IMR-90 (cell line): ENCODE measurements at regions not wholly inside any gene's neighbourhood (a gene's known extent, or its start where the extent isn't known, plus 50 kb on each side); places are given as distances from the start of the nearest gene placed in this dataset.

Source experiments
- ATAC-seq: fragments of 200-7000 bp; cut with Tn5 transposase; 2 replicates; pipeline ENCODE4 v1.9.1; 2020; ENCODE audit warnings: low read depth, mild to moderate bottlenecking, moderate library complexity
- BruUV-seq: library from RNA; stranded (reverse); fragments of 400-500 nt; replicated peaks from 2 replicates; lab custom pipeline; 2021; lab: Mats Ljungman, UMichigan
- CTCF ChIA-PET: fragments of 300-600 bp; formaldehyde crosslinking; extraction: SDS; loops from one replicate; lab custom pipeline; 2021; ENCODE audit warnings: antibody characterized with exemption; lab: Yijun Ruan, JAX
- POLR2A ChIA-PET: fragments of 300-600 bp; sonication (Branson Sonifier 250); formaldehyde crosslinking; loops from one replicate; lab custom pipeline; 2022; ENCODE audit warnings: antibody characterized with exemption; ENCODE audit not compliant: unreplicated experiment; lab: Charles Lee
- DNase-seq: peaks from one replicate; pipeline ENCODE4 v3.0.0; 2013
- H2AFZ ChIP-seq: replicated peaks from 2 replicates; pipeline ENCODE3; 2013; ENCODE audit warnings: low read length, mild to moderate bottlenecking; ENCODE audit not compliant: poor library complexity
- H2AK5ac ChIP-seq: 2 replicates; pipeline ENCODE4 v1.6.1; 2013; ENCODE audit warnings: low read depth, low read length, inconsistent platforms
- H2AK9ac ChIP-seq: replicated peaks from 2 replicates; pipeline ENCODE3; 2013; ENCODE audit warnings: mild to moderate bottlenecking, low read depth, low read length, moderate library complexity; ENCODE audit not compliant: poor library complexity
- H2BK120ac ChIP-seq: 2 replicates; pipeline ENCODE4 v1.6.1; 2013; ENCODE audit warnings: low read depth, low read length, inconsistent platforms
- H2BK15ac ChIP-seq: 3 replicates; pipeline ENCODE4 v1.6.1; 2013; ENCODE audit warnings: low read depth, low read length, inconsistent platforms
- H2BK20ac ChIP-seq: 2 replicates; pipeline ENCODE4 v1.6.1; 2013; ENCODE audit warnings: low read depth, mild to moderate bottlenecking, inconsistent platforms, low read length, moderate library complexity
- H2BK5ac ChIP-seq: 2 replicates; pipeline ENCODE4 v1.6.1; 2013; ENCODE audit warnings: mild to moderate bottlenecking, low read depth, low read length, inconsistent platforms; ENCODE audit not compliant: poor library complexity, severe bottlenecking
- H3K14ac ChIP-seq: replicated peaks from 2 replicates; pipeline ENCODE4 v1.6.1; 2013; ENCODE audit warnings: low read depth, low read length, inconsistent platforms
- H3K18ac ChIP-seq: 2 replicates; pipeline ENCODE4 v1.6.1; 2013; ENCODE audit warnings: low read depth, low read length, control low read depth
- H3K23ac ChIP-seq: 2 replicates; pipeline ENCODE4 v1.6.1; 2013; ENCODE audit warnings: low read depth, low read length, inconsistent platforms
- H3K27ac ChIP-seq: 2 replicates; pipeline ENCODE4 v1.5.1; 2013; ENCODE audit warnings: mild to moderate bottlenecking, control low read depth, low read length; ENCODE audit not compliant: insufficient read depth
- H3K27me3 ChIP-seq: 2 replicates; pipeline ENCODE4 v1.6.1; 2013; ENCODE audit warnings: low read length; ENCODE audit not compliant: control insufficient read depth, insufficient read depth
- H3K36me3 ChIP-seq: 2 replicates; pipeline ENCODE4 v1.6.1; 2013; ENCODE audit warnings: low read length, mixed read lengths; ENCODE audit not compliant: control insufficient read depth, insufficient read depth
- H3K4ac ChIP-seq: 2 replicates; pipeline ENCODE4 v1.6.1; 2013; ENCODE audit warnings: low read depth, low read length, inconsistent platforms
- H3K4me1 ChIP-seq: 2 replicates; pipeline ENCODE4 v1.6.1; 2013; ENCODE audit warnings: low read length, mixed read lengths; ENCODE audit not compliant: control insufficient read depth, insufficient read depth
- H3K4me2 ChIP-seq: 2 replicates; pipeline ENCODE4 v1.6.1; 2013; ENCODE audit warnings: low read depth, mild to moderate bottlenecking, control low read depth, low read length, moderate library complexity
- H3K4me3 ChIP-seq: 2 replicates; pipeline ENCODE4 v1.5.1; 2013; ENCODE audit warnings: low read depth, mild to moderate bottlenecking, control low read depth, low read length, moderate library complexity; ENCODE audit not compliant: insufficient read depth
- H3K56ac ChIP-seq: 2 replicates; pipeline ENCODE4 v1.6.1; 2013; ENCODE audit warnings: low read length, inconsistent platforms; ENCODE audit not compliant: insufficient read depth; ENCODE audit errors: extremely low read depth
- H3K79me1 ChIP-seq, 2 experiments: 2 replicates each; pipeline ENCODE4 v1.6.1; 2013; ENCODE audit warnings: low read length in 2 of 2, inconsistent platforms in 1 of 2, low read depth in 1 of 2
- H3K9ac ChIP-seq: 2 replicates; pipeline ENCODE4 v1.6.1; 2013; ENCODE audit warnings: low read depth, low read length, control low read depth
- H3K9me1 ChIP-seq: 2 replicates; pipeline ENCODE4 v1.6.1; 2013; ENCODE audit warnings: low read length, inconsistent platforms; ENCODE audit not compliant: insufficient read depth
- H3K9me3 ChIP-seq: 2 replicates; pipeline ENCODE4 v1.6.1; 2013; ENCODE audit warnings: low read length; ENCODE audit not compliant: control insufficient read depth, insufficient read depth
- H4K20me1 ChIP-seq: 2 replicates; pipeline ENCODE4 v1.6.1; 2013; ENCODE audit warnings: low read length, inconsistent platforms; ENCODE audit not compliant: insufficient read depth
- H4K5ac ChIP-seq: 2 replicates; pipeline ENCODE4 v1.6.1; 2013; ENCODE audit warnings: mild to moderate bottlenecking, low read depth, low read length, control low read depth
- H4K8ac ChIP-seq, 2 experiments: 2 replicates each; pipeline ENCODE4 v1.6.1; 2013; ENCODE audit warnings: low read depth in 2 of 2, low read length in 2 of 2, control low read depth in 1 of 2, inconsistent platforms in 1 of 2
- H4K91ac ChIP-seq: 2 replicates; pipeline ENCODE4 v1.6.1; 2013; ENCODE audit warnings: low read depth, low read length, inconsistent platforms; ENCODE audit not compliant: insufficient read depth
- BHLHE40 ChIP-seq: fragments of 150-350 bp; IDR thresholded peaks from 2 replicates; pipeline ENCODE4 v1.6.1; 2016; ENCODE audit warnings: mild to moderate bottlenecking, low read depth, low read length
- CEBPB ChIP-seq: IDR thresholded peaks from 2 replicates; pipeline ENCODE4 v1.6.1; 2012; ENCODE audit warnings: low read depth, low read length, improper control_type of control experiment
- ELK1 ChIP-seq: fragments of 150-350 bp; IDR thresholded peaks from 2 replicates; pipeline ENCODE4 v1.6.1; 2016; ENCODE audit warnings: low read depth, mild to moderate bottlenecking, low read length, moderate library complexity, borderline replicate concordance
- FOS ChIP-seq: fragments of 150-350 bp; IDR thresholded peaks from 2 replicates; pipeline ENCODE4 v1.6.1; 2016; ENCODE audit warnings: low read depth, low read length
- MAFK ChIP-seq: IDR thresholded peaks from 2 replicates; pipeline ENCODE4 v1.6.1; 2012; ENCODE audit warnings: low read depth, low read length, improper control_type of control experiment
- NFE2L2 ChIP-seq: fragments of 150-350 bp; IDR thresholded peaks from 2 replicates; pipeline ENCODE4 v1.6.1; 2016; ENCODE audit warnings: low read depth, mild to moderate bottlenecking, low read length
- SMC3 ChIP-seq: fragments of 150-350 bp; IDR thresholded peaks from 2 replicates; pipeline ENCODE4 v1.6.1; 2016; ENCODE audit warnings: low read depth, mild to moderate bottlenecking, antibody characterized with exemption, low read length, moderate library complexity
- USF2 ChIP-seq: fragments of 150-350 bp; IDR thresholded peaks from 2 replicates; pipeline ENCODE4 v1.6.1; 2017; ENCODE audit warnings: mild to moderate bottlenecking, antibody characterized with exemption, low read length, low read depth
- WGBS, 2 experiments: methylation state at CpG; one replicate each; pipeline versions ENCODE4 v1.1.5 to v1.1.7; 2013; ENCODE audit warnings: missing lambda C conversion rate in 2 of 2; ENCODE audit not compliant: insufficient read length in 1 of 2; ENCODE audit errors: extremely low coverage in 2 of 2; 5-methylcytosine and 5-hydroxymethylcytosine counted together
- dilution Hi-C: fragments of 300-500 bp; cut with HindIII; formaldehyde crosslinking; loops from one replicate; pipeline ENCODE4 v1.14.3; 2018; ENCODE audit warnings: low sequenced_read_pairs; ENCODE audit not compliant: unreplicated experiment
- in situ Hi-C: fragments of 300-500 bp; cut with MboI; formaldehyde crosslinking; loops from 3 replicates; pipeline ENCODE4 v1.14.3; 2019; ENCODE audit warnings: low sequenced_read_pairs, inconsistent platforms, mixed read lengths
- intact Hi-C: fragments of 100-400 bp; cut with micrococcal nuclease; formaldehyde crosslinking; loops from 2 replicates; pipeline ENCODE4 v1.10.0; 2022

- DNase-seq (no peak), ATAC-seq (no peak)
- peaks cover 2% of the 10 kb centered on the region; the same call in 1 of the 2 replicates for H3K27me3 ChIP-seq
- peak overlapping the region; percentile 78 for H2AK9ac ChIP-seq
- no peaks in the 10 kb centered on the region for H3K36me3 ChIP-seq
- in situ Hi-C loops = no loop called here
- no peak overlapping the region for H3K56ac ChIP-seq
- H3K9me3 ChIP-seq = peaks cover 2% of the 10 kb centered on the region; the same call in 1 of the 2 replicates
- dilution Hi-C loops = no loop called here
- H2AK5ac ChIP-seq = no peak overlapping the region
- POLR2A ChIA-PET = no interaction called here
- intact Hi-C loops = no loop called here
- no peaks in the 10 kb centered on the region for H3K9me1 ChIP-seq
- H3K79me1 ChIP-seq = no peaks in the 10 kb centered on the region
- no CpG with 5 or more reads among the region's 21 CpGs for WGBS, 2 experiments
- no peak overlapping the region for H2BK15ac ChIP-seq
- no peak overlapping the region for H4K5ac ChIP-seq
- H3K4me3 ChIP-seq = no peak overlapping the region
- H3K23ac ChIP-seq = no peak overlapping the region
- no peak overlapping the region for H2BK5ac ChIP-seq
- H4K8ac ChIP-seq = no peak overlapping the region
- no peak for TF ChIP-seq SMC3
- TF ChIP-seq FOS = no peak
- TF ChIP-seq CEBPB = no peak
- TF ChIP-seq ELK1 = no peak
- TF ChIP-seq NFE2L2 = no peak
- TF ChIP-seq MAFK = no peak
- no peak for TF ChIP-seq USF2
- TF ChIP-seq BHLHE40 = no peak
- H2AFZ ChIP-seq = peak overlapping the region; percentile 33
- H2BK120ac ChIP-seq = no peak overlapping the region
- CTCF ChIA-PET = no interaction called here
- H3K4me2 ChIP-seq = no peak overlapping the region
- no peaks in the 10 kb centered on the region for H4K20me1 ChIP-seq
- no peaks in the 10 kb centered on the region for H3K4me1 ChIP-seq
- H3K27ac ChIP-seq = no peak overlapping the region
- H2BK20ac ChIP-seq = no peak overlapping the region
- no peak overlapping the region for H4K91ac ChIP-seq
- no peak overlapping the region for H3K14ac ChIP-seq
- H3K9ac ChIP-seq = no peak overlapping the region
- no TSS peak for BruUV-seq
- H3K4ac ChIP-seq = no peak overlapping the region
- H3K18ac ChIP-seq = no peak overlapping the region
Observed at GRCh38 chr4:8728536-8729407, 136.2 kb downstream of the CPZ start.
